ENCODE measurements at regions not wholly inside any gene's neighbourhood (a gene's known extent, or its start where the extent isn't known, plus 50 kb on each side); places are given as distances from the start of the nearest gene placed in this dataset.

- TF ChIP-seq HNRNPL (IDR thresholded peaks at IDR 0.05; ENCODE audit: low read depth, low read length) (no peak), ZNF446 (CRISPR knock-in tag; IDR thresholded peaks at IDR 0.05) (peak; percentile 85), XBP1 (CRISPR knock-in tag; IDR thresholded peaks at IDR 0.05) (no peak), FOXC1 (CRISPR knock-in tag; IDR thresholded peaks at IDR 0.05; ENCODE audit: borderline replicate concordance) (peak; percentile 60; the same call in 1 of the 2 replicates), PRMT3 (CRISPR knock-in tag; IDR thresholded peaks at IDR 0.05; ENCODE audit: borderline replicate concordance, low read depth) (0 out of 2 replicates have a peak, but pooled peaks have one; percentile 51), ZNF691 (CRISPR knock-in tag; IDR thresholded peaks at IDR 0.05; ENCODE audit: borderline replicate concordance, low read depth) (no peak), CTCF (CRISPR knock-in tag; IDR thresholded peaks at IDR 0.05) (peak; percentile 14; the same call in 1 of the 2 replicates), ZNF547 (CRISPR knock-in tag; IDR thresholded peaks at IDR 0.05) (0 out of 2 replicates have a peak, but pooled peaks have one; percentile 40), ZNF33B (CRISPR knock-in tag; IDR thresholded peaks at IDR 0.05) (peak; percentile 89), UBTF (CRISPR knock-in tag; IDR thresholded peaks at IDR 0.05) (peak; percentile 84), ZMYM3 (CRISPR knock-in tag; IDR thresholded peaks at IDR 0.05) (peak; percentile 82; the same call in 1 of the 2 replicates), SALL2 (CRISPR knock-in tag; IDR thresholded peaks at IDR 0.05) (no peak), RFX1 (IDR thresholded peaks at IDR 0.05) (no peak), ZNF703 (CRISPR knock-in tag; IDR thresholded peaks at IDR 0.05; ENCODE audit: borderline replicate concordance) (no peak; the same call in 1 of the 2 replicates), TOPORS (CRISPR knock-in tag; IDR thresholded peaks at IDR 0.05) (peak; percentile 93), ZBTB4 (CRISPR knock-in tag; IDR thresholded peaks at IDR 0.05; ENCODE audit: borderline replicate concordance) (peak; percentile 79; the same call in 1 of the 2 replicates), CEBPG (CRISPR knock-in tag; IDR thresholded peaks at IDR 0.05) (peak; percentile 56), NBN (conservative IDR thresholded peaks at IDR 0.05) (no peak), ZNF10 (CRISPR knock-in tag; IDR thresholded peaks at IDR 0.05; ENCODE audit: borderline replicate concordance, low read depth) (no peak), BCL3 (CRISPR knock-in tag; IDR thresholded peaks at IDR 0.05) (peak; percentile 27)
Observed at GRCh38 chr16:85166699-85167588, 54.7 kb upstream of the CIBAR2 start (continued).
